ENCODE measurements at regions not wholly inside any gene's neighbourhood (a gene's known extent, or its start where the extent isn't known, plus 50 kb on each side); places are given as distances from the start of the nearest gene placed in this dataset.

GRCh38 chr2:224147174-224147573, 108.1 kb upstream of the SERPINE2 start:
- H3K27ac Mint-ChIP-seq, result no peak overlapping the region
- H3K4me3 Mint-ChIP-seq, result no peak overlapping the region
- no peaks in the 10 kb centered on the region for H3K9me3 Mint-ChIP-seq
- H3K27me3 Mint-ChIP-seq (ENCODE audit: low read depth), result peaks cover 18% of the 10 kb centered on the region
- H3K4me1 Mint-ChIP-seq (ENCODE audit: low read depth), result no peaks in the 10 kb centered on the region
- H3K36me3 Mint-ChIP-seq (ENCODE audit: low read depth), result no peaks in the 10 kb centered on the region

- H3K4me3 Mint-ChIP-seq, result no peak overlapping the region
Measured at GRCh38 chr2:224146356-224147160, 107.5 kb upstream of the SERPINE2 start.

GRCh38 chr2:224145751-224146355, 106.8 kb upstream of the SERPINE2 start:
- Mint-ChIP-seq H3K4me3 (no peak overlapping the region), H3K27me3 (ENCODE audit: low read depth) (peaks cover 18% of the 10 kb centered on the region), H3K36me3 (ENCODE audit: low read depth) (no peaks in the 10 kb centered on the region), H3K27ac (no peak overlapping the region), H3K4me1 (ENCODE audit: low read depth) (no peaks in the 10 kb centered on the region), H3K9me3 (no peaks in the 10 kb centered on the region)

More at GRCh38 chr2:224146356-224147160, 107.5 kb upstream of the SERPINE2 start:
- H3K36me3 Mint-ChIP-seq (ENCODE audit: low read depth), result no peaks in the 10 kb centered on the region
- no peaks in the 10 kb centered on the region for H3K9me3 Mint-ChIP-seq
- H3K27ac Mint-ChIP-seq, result no peak overlapping the region
- no peaks in the 10 kb centered on the region for H3K4me1 Mint-ChIP-seq (ENCODE audit: low read depth)
- H3K27me3 Mint-ChIP-seq (ENCODE audit: low read depth), result peaks cover 18% of the 10 kb centered on the region

GRCh38 chr2:224143526-224143925, 104.4 kb upstream of the SERPINE2 start:
- no peaks in the 10 kb centered on the region for H3K4me1 Mint-ChIP-seq (ENCODE audit: low read depth)
- H3K27me3 Mint-ChIP-seq (ENCODE audit: low read depth), result peaks cover 18% of the 10 kb centered on the region
- H3K4me3 Mint-ChIP-seq, result no peak overlapping the region
- H3K27ac Mint-ChIP-seq, result no peak overlapping the region
- H3K36me3 Mint-ChIP-seq (ENCODE audit: low read depth), result no peaks in the 10 kb centered on the region
- H3K9me3 Mint-ChIP-seq, result no peaks in the 10 kb centered on the region

GRCh38 chr2:224142397-224143312, 103.6 kb upstream of the SERPINE2 start:
- H3K27me3 Mint-ChIP-seq (ENCODE audit: low read depth), result peaks cover 18% of the 10 kb centered on the region
- H3K36me3 Mint-ChIP-seq (ENCODE audit: low read depth), result no peaks in the 10 kb centered on the region
- no peak overlapping the region for H3K4me3 Mint-ChIP-seq
- H3K4me1 Mint-ChIP-seq (ENCODE audit: low read depth), result no peaks in the 10 kb centered on the region
- no peaks in the 10 kb centered on the region for H3K9me3 Mint-ChIP-seq
- no peak overlapping the region for H3K27ac Mint-ChIP-seq

GRCh38 chr2:224141304-224141703, 102.2 kb upstream of the SERPINE2 start:
- Mint-ChIP-seq H3K27me3 (ENCODE audit: low read depth) (peaks cover 17% of the 10 kb centered on the region), H3K36me3 (ENCODE audit: low read depth) (no peaks in the 10 kb centered on the region), H3K27ac (no peak overlapping the region), H3K4me1 (ENCODE audit: low read depth) (no peaks in the 10 kb centered on the region), H3K4me3 (no peak overlapping the region), H3K9me3 (no peaks in the 10 kb centered on the region)

- no peaks in the 10 kb centered on the region for H3K4me1 Mint-ChIP-seq (ENCODE audit: low read depth)
Measured at GRCh38 chr2:224137208-224137607, 98.1 kb upstream of the SERPINE2 start.

GRCh38 chr2:224136396-224136795, 97.3 kb upstream of the SERPINE2 start:
- Mint-ChIP-seq H3K36me3 (ENCODE audit: low read depth) (no peaks in the 10 kb centered on the region), H3K9me3 (no peaks in the 10 kb centered on the region), H3K4me3 (no peak overlapping the region), H3K4me1 (ENCODE audit: low read depth) (no peaks in the 10 kb centered on the region), H3K27me3 (ENCODE audit: low read depth) (peaks cover 9% of the 10 kb centered on the region), H3K27ac (no peak overlapping the region)

More at GRCh38 chr2:224137208-224137607, 98.1 kb upstream of the SERPINE2 start:
- Mint-ChIP-seq H3K36me3 (ENCODE audit: low read depth) (no peaks in the 10 kb centered on the region), H3K4me3 (no peak overlapping the region), H3K9me3 (no peaks in the 10 kb centered on the region), H3K27me3 (ENCODE audit: low read depth) (peaks cover 6% of the 10 kb centered on the region), H3K27ac (no peak overlapping the region)

GRCh38 chr2:224135881-224136280, 96.8 kb upstream of the SERPINE2 start:
- H3K27ac Mint-ChIP-seq, result no peak overlapping the region
- H3K4me1 Mint-ChIP-seq (ENCODE audit: low read depth), result no peaks in the 10 kb centered on the region
- no peaks in the 10 kb centered on the region for H3K36me3 Mint-ChIP-seq (ENCODE audit: low read depth)
- no peak overlapping the region for H3K4me3 Mint-ChIP-seq
- H3K27me3 Mint-ChIP-seq (ENCODE audit: low read depth), result peaks cover 9% of the 10 kb centered on the region
- no peaks in the 10 kb centered on the region for H3K9me3 Mint-ChIP-seq

GRCh38 chr2:224134003-224134734, 95.1 kb upstream of the SERPINE2 start:
- Mint-ChIP-seq H3K4me1 (ENCODE audit: low read depth) (no peaks in the 10 kb centered on the region), H3K27ac (no peak overlapping the region), H3K4me3 (no peak overlapping the region), H3K36me3 (ENCODE audit: low read depth) (no peaks in the 10 kb centered on the region), H3K9me3 (no peaks in the 10 kb centered on the region), H3K27me3 (ENCODE audit: low read depth) (peaks cover 9% of the 10 kb centered on the region)

GRCh38 chr2:224133387-224133786, 94.3 kb upstream of the SERPINE2 start:
- Mint-ChIP-seq H3K36me3 (ENCODE audit: low read depth) (no peaks in the 10 kb centered on the region), H3K27ac (no peak overlapping the region), H3K4me3 (no peak overlapping the region), H3K9me3 (no peaks in the 10 kb centered on the region), H3K27me3 (ENCODE audit: low read depth) (peaks cover 11% of the 10 kb centered on the region), H3K4me1 (ENCODE audit: low read depth) (no peaks in the 10 kb centered on the region)

- Mint-ChIP-seq H3K27me3 (ENCODE audit: low read depth) (peaks cover 9% of the 10 kb centered on the region), H3K4me1 (ENCODE audit: low read depth) (no peaks in the 10 kb centered on the region), H3K27ac (no peak overlapping the region), H3K4me3 (no peak overlapping the region), H3K9me3 (no peaks in the 10 kb centered on the region), H3K36me3 (ENCODE audit: low read depth) (no peaks in the 10 kb centered on the region)
Measured at GRCh38 chr2:224127871-224128501, 88.9 kb upstream of the SERPINE2 start.

- no peak overlapping the region for H3K27ac Mint-ChIP-seq
- H3K9me3 Mint-ChIP-seq, result no peaks in the 10 kb centered on the region
- H3K4me1 Mint-ChIP-seq (ENCODE audit: low read depth), result no peaks in the 10 kb centered on the region
- peaks cover 9% of the 10 kb centered on the region for H3K27me3 Mint-ChIP-seq (ENCODE audit: low read depth)
- no peak overlapping the region for H3K4me3 Mint-ChIP-seq
- no peaks in the 10 kb centered on the region for H3K36me3 Mint-ChIP-seq (ENCODE audit: low read depth)
Measured at GRCh38 chr2:224126440-224126839, 87.4 kb upstream of the SERPINE2 start.

GRCh38 chr2:224126003-224126402, 86.9 kb upstream of the SERPINE2 start:
- no peaks in the 10 kb centered on the region for H3K4me1 Mint-ChIP-seq (ENCODE audit: low read depth)
- H3K4me3 Mint-ChIP-seq, result no peak overlapping the region
- H3K36me3 Mint-ChIP-seq (ENCODE audit: low read depth), result no peaks in the 10 kb centered on the region
- no peaks in the 10 kb centered on the region for H3K9me3 Mint-ChIP-seq
- peaks cover 11% of the 10 kb centered on the region for H3K27me3 Mint-ChIP-seq (ENCODE audit: low read depth)
- H3K27ac Mint-ChIP-seq, result no peak overlapping the region
